ENCODE measurements at regions not wholly inside any gene's neighbourhood (a gene's known extent, or its start where the extent isn't known, plus 50 kb on each side); places are given as distances from the start of the nearest gene placed in this dataset.

GRCh38 chr6:137407816-137408215, 86.4 kb downstream of the OLIG3 start:
- DNase-seq, result no peak
- H3K9me3 ChIP-seq, result no peaks in the 10 kb centered on the region
- H3K27me3 ChIP-seq, result no peaks in the 10 kb centered on the region
- H3K36me3 ChIP-seq, result no peaks in the 10 kb centered on the region
- no peaks in the 10 kb centered on the region for H3K4me1 ChIP-seq
- TF ChIP-seq POLR2A (IDR thresholded peaks at IDR 0.05) (no peak), CTCF (IDR thresholded peaks at IDR 0.05) (no peak)
- H3K4me3 ChIP-seq, result no peak overlapping the region
- no peak overlapping the region for H3K27ac ChIP-seq

DNA sequence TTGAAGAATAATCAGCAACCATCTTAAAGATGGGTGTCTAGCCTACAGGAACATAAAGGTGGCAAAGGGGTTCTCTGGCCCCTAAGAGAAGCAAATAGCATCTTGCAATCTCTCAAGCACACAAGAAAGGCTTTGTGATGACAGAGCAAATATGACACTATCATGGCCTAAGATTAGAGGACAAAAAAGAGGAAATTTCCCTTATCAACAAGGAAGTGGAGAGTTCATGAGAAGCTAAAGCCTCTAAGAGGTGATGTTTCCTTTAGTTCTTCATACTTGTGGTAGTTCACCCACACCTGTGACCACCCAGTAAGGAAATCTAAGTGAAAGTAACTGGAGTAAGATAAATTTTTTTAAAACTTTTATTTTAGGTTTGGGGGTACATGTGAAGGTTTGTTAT, 88.4 kb downstream of the OLIG3 start:
- H3K4me1 ChIP-seq, result no peaks in the 10 kb centered on the region
- no peaks in the 10 kb centered on the region for H3K9me3 ChIP-seq
- no peak for TF ChIP-seq CTCF (IDR thresholded peaks at IDR 0.05)
- no peak for TF ChIP-seq POLR2A (IDR thresholded peaks at IDR 0.05)
- no peak overlapping the region for H3K27ac ChIP-seq
- no peaks in the 10 kb centered on the region for H3K36me3 ChIP-seq
- H3K27me3 ChIP-seq, result no peaks in the 10 kb centered on the region
- no peak for DNase-seq
- H3K4me3 ChIP-seq, result no peak overlapping the region

- Histone ChIP-seq H3K36me3 (no peaks in the 10 kb centered on the region), H3K4me1 (no peaks in the 10 kb centered on the region), H3K4me3 (no peak overlapping the region), H3K27ac (no peak overlapping the region), H3K27me3 (no peaks in the 10 kb centered on the region), H3K9me3 (no peaks in the 10 kb centered on the region)
- TF ChIP-seq POLR2A (IDR thresholded peaks at IDR 0.05) (no peak), CTCF (IDR thresholded peaks at IDR 0.05) (no peak)
- no peak for DNase-seq
Observed at GRCh38 chr6:137403855-137404254, 90.3 kb downstream of the OLIG3 start.

GRCh38 chr6:137403443-137403842, 90.8 kb downstream of the OLIG3 start:
- TF ChIP-seq CTCF (IDR thresholded peaks at IDR 0.05) (no peak), POLR2A (IDR thresholded peaks at IDR 0.05) (no peak)
- DNase-seq, result no peak
- H3K9me3 ChIP-seq, result no peaks in the 10 kb centered on the region
- H3K4me3 ChIP-seq, result no peak overlapping the region
- H3K36me3 ChIP-seq, result no peaks in the 10 kb centered on the region
- no peaks in the 10 kb centered on the region for H3K4me1 ChIP-seq
- no peak overlapping the region for H3K27ac ChIP-seq
- no peaks in the 10 kb centered on the region for H3K27me3 ChIP-seq

GRCh38 chr6:137402143-137402680, 92.0 kb downstream of the OLIG3 start:
- Histone ChIP-seq H3K9me3 (no peaks in the 10 kb centered on the region), H3K4me1 (no peaks in the 10 kb centered on the region), H3K36me3 (no peaks in the 10 kb centered on the region), H3K27ac (no peak overlapping the region), H3K4me3 (no peak overlapping the region), H3K27me3 (no peaks in the 10 kb centered on the region)
- TF ChIP-seq POLR2A (IDR thresholded peaks at IDR 0.05), result no peak
- TF ChIP-seq CTCF (IDR thresholded peaks at IDR 0.05), result no peak
- DNase-seq, result no peak

- TF ChIP-seq CTCF (IDR thresholded peaks at IDR 0.05), result no peak
- no peak for TF ChIP-seq POLR2A (IDR thresholded peaks at IDR 0.05)
- Histone ChIP-seq H3K9me3 (no peaks in the 10 kb centered on the region), H3K27ac (no peak overlapping the region), H3K4me3 (no peak overlapping the region), H3K4me1 (no peaks in the 10 kb centered on the region), H3K36me3 (no peaks in the 10 kb centered on the region), H3K27me3 (no peaks in the 10 kb centered on the region)
- no peak for DNase-seq
Observed at GRCh38 chr6:137401088-137401487, 93.1 kb downstream of the OLIG3 start.

All from Peyer's patch (tissue), 4 donors.